RKO (cell line): ENCODE measurements at regions not wholly inside any gene's neighbourhood (a gene's known extent, or its start where the extent isn't known, plus 50 kb on each side); places are given as distances from the start of the nearest gene placed in this dataset.
"Not testable (repeated sequence)": the region's sequence is repeated elsewhere in the genome, so short reads cannot be mapped to it uniquely, and the experiment has no call there.

ENCODE experiments used
- DNase-seq: peaks from one replicate; pipeline ENCODE4 v3.0.0-alpha.2; 2016; ENCODE audit warnings: low spot score

- DNase-seq: peak; percentile 4
Observed at GRCh38 chr10:8800426-8800825, 745.9 kb downstream of the GATA3 start.

DNA sequence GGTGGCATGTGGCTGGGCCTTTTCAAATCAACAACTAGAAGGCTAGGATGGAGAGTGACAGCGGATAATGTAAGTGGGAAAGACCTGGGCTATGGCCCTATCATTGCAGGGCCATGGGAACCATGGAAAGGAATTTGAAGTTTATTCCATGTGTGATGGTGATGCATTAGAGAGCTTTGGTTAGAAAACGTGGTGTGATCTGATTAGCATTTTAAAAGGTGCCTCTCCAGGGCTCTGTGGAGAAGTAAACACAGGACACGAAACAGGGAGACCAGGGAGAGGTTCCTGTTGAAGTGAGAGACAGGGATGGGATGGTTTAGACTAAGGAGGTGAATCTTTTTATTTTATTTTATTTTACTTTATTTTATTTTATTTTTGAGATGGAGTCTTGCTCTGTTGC lies 749.5 kb downstream of the GATA3 start:
- no peak for DNase-seq

DNA sequence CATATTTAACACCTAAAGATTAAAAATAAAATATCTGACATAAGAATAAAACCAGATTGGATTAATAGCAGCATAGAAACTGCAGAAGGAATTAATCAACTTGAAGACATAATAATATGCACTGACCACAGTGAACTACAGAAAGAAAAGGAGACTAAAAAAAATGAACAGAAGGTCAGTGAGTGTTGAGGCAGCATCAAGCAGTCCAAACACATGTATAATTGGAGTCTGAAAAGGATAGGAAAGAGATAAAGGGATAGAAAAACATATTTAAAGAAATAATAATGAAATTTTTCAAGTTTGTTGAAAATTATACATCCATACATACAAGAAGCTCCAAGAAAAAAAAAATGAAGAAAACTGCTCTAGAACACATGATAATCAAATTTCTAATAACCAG lies 756.2 kb downstream of the GATA3 start:
- DNase-seq: no peak

- no peak for DNase-seq
Observed at GRCh38 chr10:8811201-8811600, 756.7 kb downstream of the GATA3 start.

DNA sequence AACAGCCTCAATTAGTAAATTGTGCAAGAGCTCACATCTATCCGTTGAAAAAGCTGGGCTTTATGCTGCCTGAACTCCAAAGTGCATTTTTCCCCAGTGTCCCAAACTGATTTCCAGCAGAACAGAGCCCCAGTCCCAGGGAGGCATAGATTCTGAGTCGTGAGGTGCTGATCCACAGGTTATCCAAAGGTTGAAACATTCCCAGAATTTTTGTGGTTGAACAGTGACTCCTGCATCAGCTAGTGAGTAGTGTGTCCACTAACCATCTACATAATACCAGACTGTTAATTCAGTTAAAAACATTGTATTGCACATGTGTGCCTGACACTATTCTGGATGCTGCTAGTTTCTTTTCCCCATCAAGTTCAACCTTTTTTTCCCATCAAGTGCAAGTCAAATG lies 761.5 kb downstream of the GATA3 start:
- no peak for DNase-seq

- DNase-seq: no peak
Observed at GRCh38 chr10:8817299-8817698, 762.8 kb downstream of the GATA3 start.

DNA sequence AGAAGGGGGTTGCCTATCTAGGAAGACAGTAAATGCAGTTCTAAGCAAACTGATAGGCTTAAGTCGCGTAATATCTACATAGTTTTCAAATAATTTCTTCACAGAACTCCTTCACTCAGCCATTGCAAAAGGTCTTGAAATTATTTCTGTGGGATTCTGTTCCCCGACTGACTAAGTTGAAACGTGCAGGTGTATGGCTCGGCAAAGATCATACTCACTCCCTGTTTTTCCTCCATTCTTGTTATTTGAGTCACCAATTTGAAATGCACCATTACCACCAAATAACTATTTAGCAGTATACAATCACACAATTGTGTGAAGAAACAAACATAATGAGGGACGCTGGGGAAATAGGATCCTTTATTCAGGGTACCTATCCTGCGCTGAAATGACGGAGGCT lies 771.1 kb downstream of the GATA3 start:
- no peak for DNase-seq

GRCh38 chr10:8829592-8829991 lies 775.1 kb downstream of the GATA3 start:
- DNase-seq: no peak

GRCh38 chr10:8830048-8830447 lies 775.6 kb downstream of the GATA3 start:
- DNase-seq: no peak

DNA sequence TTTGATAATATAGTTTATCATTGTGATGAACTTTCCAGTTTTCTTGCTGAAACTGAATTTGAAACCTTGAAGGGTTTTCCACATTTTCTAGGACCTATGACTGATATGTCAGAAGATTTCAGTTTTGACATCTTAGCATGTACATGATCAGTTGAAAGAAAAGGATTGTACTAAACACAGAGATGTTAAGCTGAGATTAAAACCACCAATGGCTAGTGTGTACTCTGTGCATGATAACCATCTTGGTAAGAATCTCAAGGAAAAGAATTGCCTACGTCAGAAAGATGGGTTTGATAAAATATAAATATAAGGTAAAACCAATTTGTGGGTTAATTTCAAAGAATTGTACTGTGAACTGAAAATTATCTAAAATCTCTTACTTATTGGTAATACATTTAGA lies 776.4 kb downstream of the GATA3 start:
- no peak for DNase-seq

DNA sequence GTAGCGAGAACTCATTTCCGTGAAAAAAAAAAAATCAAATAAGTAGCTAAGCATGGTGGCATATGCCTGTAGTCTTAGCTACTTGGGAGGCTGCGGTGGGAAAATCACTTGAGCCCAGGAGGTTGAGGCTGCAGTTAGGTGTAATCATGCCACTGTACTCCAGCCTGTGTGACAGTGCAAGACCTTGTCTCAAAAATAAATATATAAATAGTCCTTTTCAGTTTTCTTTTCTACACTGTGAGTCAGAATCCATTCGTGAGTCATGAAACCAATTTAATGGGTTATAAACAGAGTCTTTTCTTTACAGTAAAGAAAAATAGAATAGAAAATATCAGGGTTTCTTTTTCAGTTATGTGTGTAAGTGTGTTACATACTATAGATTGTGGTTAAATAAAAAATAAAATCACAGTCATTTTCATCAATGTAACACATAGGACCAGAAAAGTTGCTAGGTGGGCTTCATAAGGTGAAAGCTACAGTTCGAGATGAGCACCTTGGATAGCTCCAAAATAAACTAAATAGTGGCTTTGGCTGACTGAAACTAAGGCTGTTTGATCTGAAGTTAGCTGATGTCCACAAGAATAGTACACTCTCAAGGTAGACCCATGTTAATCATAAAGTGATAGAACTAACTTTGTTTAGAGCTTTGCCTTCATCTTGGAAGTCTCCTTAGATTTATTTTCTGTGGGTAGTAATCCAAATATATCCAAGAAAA lies 781.1 kb downstream of the GATA3 start:
- DNase-seq: peak; percentile 6

DNA sequence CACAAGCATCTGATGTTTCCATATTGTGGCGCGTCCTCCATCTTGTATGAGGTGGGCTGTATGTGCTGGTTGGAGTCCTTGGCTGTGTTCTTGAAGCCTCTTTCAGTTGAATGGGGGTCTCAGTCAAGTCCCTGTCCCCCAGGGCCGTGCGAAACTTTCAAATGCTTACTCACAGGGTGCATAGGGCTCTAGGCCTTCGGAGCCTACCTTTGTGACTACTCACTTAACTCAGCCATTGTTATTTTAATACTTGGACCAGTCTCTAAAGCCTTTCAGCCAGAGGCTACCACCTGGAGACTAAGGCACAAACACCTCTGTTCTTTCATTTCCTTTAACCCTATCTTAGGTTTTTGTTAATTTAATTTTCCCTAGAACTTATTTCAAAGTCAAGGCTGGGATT lies 785.9 kb downstream of the GATA3 start:
- DNase-seq: no peak

GRCh38 chr10:8844141-8844540 lies 789.7 kb downstream of the GATA3 start:
- DNase-seq: no peak

GRCh38 chr10:8852546-8852945 lies 798.1 kb downstream of the GATA3 start:
- DNase-seq: no peak

DNA sequence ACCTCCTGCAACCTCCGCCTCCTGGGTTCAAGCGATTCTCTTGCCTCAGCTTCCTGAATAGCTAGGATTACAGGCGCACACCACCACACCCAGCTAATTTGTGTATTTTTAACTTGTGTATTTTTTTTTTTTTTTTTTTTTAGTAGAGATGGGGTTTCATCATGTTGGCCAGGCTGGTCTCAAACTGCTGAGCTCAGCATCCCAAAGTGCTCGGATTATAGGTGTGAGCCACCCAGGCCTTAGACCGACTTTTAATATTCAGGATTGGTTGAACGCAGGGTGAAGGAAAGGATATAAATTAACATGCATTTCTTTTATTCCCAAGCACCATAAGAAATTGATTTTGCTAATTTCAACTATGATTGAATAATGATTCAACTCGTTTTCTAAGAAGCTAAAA lies 798.6 kb downstream of the GATA3 start:
- no peak for DNase-seq

GRCh38 chr10:8868924-8869323 lies 814.4 kb downstream of the GATA3 start:
- not testable (repeated sequence) for DNase-seq

GRCh38 chr10:8873310-8873709 lies 818.8 kb downstream of the GATA3 start:
- peak; percentile 33 for DNase-seq

GRCh38 chr10:8874268-8874667 lies 819.8 kb downstream of the GATA3 start:
- no peak for DNase-seq

- no peak for DNase-seq
Observed at GRCh38 chr10:8874972-8875371, 820.5 kb downstream of the GATA3 start.

DNA sequence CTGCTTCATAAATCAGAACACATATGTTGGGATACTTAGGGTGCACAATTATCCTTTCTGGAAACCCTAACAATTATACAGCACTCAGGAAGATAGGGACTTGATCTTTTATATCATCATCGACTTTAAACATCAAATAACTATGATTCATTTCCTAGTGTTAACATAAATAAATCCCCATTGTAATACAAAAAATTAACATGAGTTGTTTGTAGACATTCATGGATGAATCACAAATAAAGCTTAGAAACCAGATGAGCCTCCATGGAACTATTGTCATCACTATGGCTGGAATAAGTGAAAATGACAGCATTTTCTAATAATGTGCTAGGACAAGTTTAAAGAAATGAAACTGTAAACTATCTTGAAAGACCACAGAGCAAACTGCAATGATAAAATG lies 821.7 kb downstream of the GATA3 start:
- DNase-seq: no peak

GRCh38 chr10:8889538-8889937 lies 835.0 kb downstream of the GATA3 start:
- DNase-seq: no peak

DNA sequence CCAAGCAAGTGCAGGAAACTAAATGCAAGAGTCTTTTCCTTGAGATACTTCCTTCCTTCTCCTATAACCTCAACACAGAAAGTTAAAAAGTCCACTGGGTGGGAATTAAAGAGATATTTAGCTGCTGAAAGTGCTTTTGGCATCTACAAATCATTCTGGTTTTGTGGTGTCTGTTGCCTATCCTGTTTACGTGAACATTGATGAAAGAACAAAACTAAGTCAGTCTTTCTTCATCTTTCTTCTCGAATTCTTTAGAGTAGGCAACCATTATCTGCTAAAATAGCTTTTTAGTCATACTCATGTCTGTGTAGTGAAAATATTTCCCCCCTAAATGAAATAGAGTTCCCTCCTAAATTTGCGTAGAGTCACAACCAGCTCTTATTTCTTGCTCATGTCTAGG lies 838.6 kb downstream of the GATA3 start:
- no peak for DNase-seq

DNA sequence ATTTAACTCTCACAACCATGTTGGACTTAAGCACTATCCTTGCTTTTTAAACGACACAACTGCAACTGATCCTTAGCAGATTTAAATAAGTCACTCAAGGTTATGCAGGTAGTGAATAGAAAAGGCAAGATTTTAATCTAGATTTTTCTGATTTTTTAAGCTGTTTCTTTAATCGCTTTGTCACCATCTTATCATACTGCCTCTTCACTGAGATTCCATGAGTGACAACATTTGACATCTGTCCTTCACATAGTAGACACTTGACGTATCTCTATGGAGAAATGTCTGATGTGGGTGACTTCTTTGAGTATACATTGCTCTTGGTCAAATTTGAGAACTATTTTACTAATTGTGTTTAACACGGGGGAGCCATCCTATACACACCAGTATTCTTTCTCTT lies 839.7 kb downstream of the GATA3 start:
- no peak for DNase-seq

DNA sequence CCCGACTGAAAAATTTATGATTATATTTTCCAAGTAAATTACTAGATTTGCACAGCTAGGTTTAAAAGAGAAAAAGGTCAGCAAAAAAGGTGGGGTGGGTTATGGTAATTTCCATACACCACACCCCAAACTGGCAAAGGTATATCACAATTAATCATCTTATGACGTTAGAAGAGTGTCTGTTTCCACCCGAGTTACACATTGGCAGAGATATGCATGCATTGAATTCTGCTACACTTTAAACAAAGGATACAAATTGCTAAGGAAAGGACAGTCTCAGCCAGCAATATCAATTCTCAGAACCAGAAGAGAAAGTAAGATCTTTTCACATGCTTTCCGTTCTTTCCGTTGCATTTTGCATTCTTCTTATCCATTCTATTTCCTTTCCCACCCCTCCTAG lies 843.3 kb downstream of the GATA3 start:
- no peak for DNase-seq
